CD8-positive, alpha-beta memory T cell (primary cell): ENCODE measurements at regions not wholly inside any gene's neighbourhood (a gene's known extent, or its start where the extent isn't known, plus 50 kb on each side); places are given as distances from the start of the nearest gene placed in this dataset.
"Not testable (repeated sequence)": the region's sequence is repeated elsewhere in the genome, so short reads cannot be mapped to it uniquely, and the experiment has no call there.

Source experiments
- CTCF ChIA-PET: fragments of 350-600 bp; sonication (Branson Sonifier 250); formaldehyde crosslinking; loops from one replicate; lab custom pipeline; 2021; ENCODE audit warnings: antibody characterized with exemption; lab: Charles Lee
- POLR2A ChIA-PET: fragments of 350-600 bp; sonication (Branson Sonifier 250); formaldehyde crosslinking; loops from one replicate; lab custom pipeline; 2021; ENCODE audit warnings: antibody characterized with exemption; lab: Charles Lee
- DNase-seq, 5 donors: peaks; one replicate each; pipeline versions ENCODE4 v3.0.0 to v3.0.0-alpha.2; 2020 to 2022; ENCODE audit warnings: mixed read lengths in 1 of 5
- H3K27ac ChIP-seq: one replicate; pipeline ENCODE4 v1.7.0; 2013; ENCODE audit warnings: low read depth, mild to moderate bottlenecking, low read length, moderate library complexity
- H3K27me3 ChIP-seq: 2 replicates; pipeline ENCODE4 v1.7.0; 2013; ENCODE audit warnings: low read length, mild to moderate bottlenecking; ENCODE audit not compliant: insufficient read depth, poor library complexity, severe bottlenecking
- H3K36me3 ChIP-seq: 2 replicates; pipeline ENCODE4 v1.7.0; 2013; ENCODE audit warnings: mild to moderate bottlenecking, low read length, moderate library complexity; ENCODE audit not compliant: insufficient read depth
- H3K4me1 ChIP-seq: 2 replicates; pipeline ENCODE4 v1.7.0; 2013; ENCODE audit warnings: mild to moderate bottlenecking, low read length, moderate library complexity; ENCODE audit not compliant: insufficient read depth
- H3K4me3 ChIP-seq: 2 replicates; pipeline ENCODE4 v1.7.0; 2013; ENCODE audit warnings: mild to moderate bottlenecking, low read length
- H3K9me3 ChIP-seq: 2 replicates; pipeline ENCODE4 v1.7.0; 2013; ENCODE audit warnings: mild to moderate bottlenecking, low read length
- H3K27ac Mint-ChIP-seq, 8 donors: one replicate each; pipeline ENCODE4 v1.8.0; 2020 to 2021; ENCODE audit warnings: mixed read lengths in 8 of 8, mild to moderate bottlenecking in 6 of 8, inconsistent platforms in 3 of 8, moderate library complexity in 3 of 8
- H3K27me3 Mint-ChIP-seq, 2 donors: one replicate each; pipeline ENCODE4 v1.8.0; 2020 to 2021; ENCODE audit warnings: mixed read lengths in 2 of 2, mild to moderate bottlenecking in 1 of 2, moderate library complexity in 1 of 2
- H3K36me3 Mint-ChIP-seq, 3 donors: one replicate each; pipeline ENCODE4 v1.8.0; 2020 to 2021; ENCODE audit warnings: mixed read lengths in 3 of 3, inconsistent platforms in 1 of 3, mild to moderate bottlenecking in 1 of 3
- H3K4me1 Mint-ChIP-seq, 3 donors: one replicate each; pipeline ENCODE4 v1.8.0; 2020 to 2021; ENCODE audit warnings: mixed read lengths in 3 of 3, inconsistent platforms in 1 of 3, mild to moderate bottlenecking in 1 of 3
- H3K4me3 Mint-ChIP-seq, 7 donors: one replicate each; pipeline ENCODE4 v1.8.0; 2020 to 2021; ENCODE audit warnings: mixed read lengths in 7 of 7, mild to moderate bottlenecking in 6 of 7, moderate library complexity in 4 of 7, inconsistent platforms in 2 of 7
- H3K9me3 Mint-ChIP-seq, 5 donors: one replicate each; pipeline ENCODE4 v1.8.0; 2020 to 2022; ENCODE audit warnings: mixed read lengths in 5 of 5, mild to moderate bottlenecking in 3 of 5, moderate library complexity in 2 of 5, inconsistent platforms in 1 of 5

- H3K27me3 Mint-ChIP-seq, result peaks cover 0 to 7% of the 10 kb centered on the region in 2 donors
- Histone ChIP-seq H3K27me3 (no peaks in the 10 kb centered on the region), H3K9me3 (no peaks in the 10 kb centered on the region), H3K4me3 (no peak overlapping the region), H3K36me3 (no peaks in the 10 kb centered on the region), H3K4me1 (no peaks in the 10 kb centered on the region), H3K27ac (no peak overlapping the region)
- peaks cover 0 to 7% (median 2%) of the 10 kb centered on the region in 5 donors for H3K9me3 Mint-ChIP-seq
- no peaks in the 10 kb centered on the region for H3K4me1 Mint-ChIP-seq
- no peak overlapping the region for H3K4me3 Mint-ChIP-seq
- DNase-seq, result no peak
- POLR2A ChIA-PET, result no interaction called here
- H3K36me3 Mint-ChIP-seq, result no peaks in the 10 kb centered on the region
- no peak overlapping the region for H3K27ac Mint-ChIP-seq
- CTCF ChIA-PET, result interaction anchor here (1.3 kb wide), 1 partner anchor 15 kb away, joined by 4 read pairs; no protein-coding TSS in a partner anchor
Measured at GRCh38 chr1:209168204-209168603, 415.3 kb upstream of the CAMK1G start.

- Histone ChIP-seq H3K4me1 (no peaks in the 10 kb centered on the region), H3K9me3 (no peaks in the 10 kb centered on the region), H3K36me3 (no peaks in the 10 kb centered on the region), H3K27me3 (no peaks in the 10 kb centered on the region), H3K27ac (no peak overlapping the region), H3K4me3 (no peak overlapping the region)
- no peaks in the 10 kb centered on the region for H3K4me1 Mint-ChIP-seq
- H3K27me3 Mint-ChIP-seq, result peaks cover 0 to 3% of the 10 kb centered on the region in 2 donors
- no peak overlapping the region for H3K27ac Mint-ChIP-seq
- ChIA-PET CTCF (no interaction called here), POLR2A (no interaction called here)
- H3K9me3 Mint-ChIP-seq, result peaks cover 0 to 5% (median 2%) of the 10 kb centered on the region in 5 donors
- H3K36me3 Mint-ChIP-seq, result no peaks in the 10 kb centered on the region
- no peak overlapping the region for H3K4me3 Mint-ChIP-seq
- no peak for DNase-seq
Measured at GRCh38 chr1:209171151-209171550, 412.4 kb upstream of the CAMK1G start.

DNA sequence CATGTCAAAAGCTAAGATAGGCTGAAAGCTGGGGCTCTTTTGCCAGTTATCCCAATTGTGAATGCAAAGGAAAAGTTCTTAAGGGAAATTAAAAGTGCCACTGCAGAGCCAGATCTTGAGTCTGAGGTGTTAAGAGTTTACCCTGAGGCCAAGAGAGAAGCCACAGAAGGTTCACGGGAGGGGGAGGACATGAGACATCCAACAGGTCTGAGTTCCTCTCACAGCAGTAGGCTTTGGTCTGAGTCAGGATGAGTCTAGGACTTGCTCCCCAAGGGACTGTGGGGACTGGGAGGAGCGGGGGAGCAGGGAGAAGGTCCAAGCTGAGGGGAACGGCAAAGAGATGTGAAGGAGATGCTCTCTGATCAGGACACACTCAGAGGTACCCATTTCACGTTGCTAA is 411.2 kb upstream of the CAMK1G start:
- H3K9me3 ChIP-seq, result no peaks in the 10 kb centered on the region
- Mint-ChIP-seq H3K36me3 (no peaks in the 10 kb centered on the region), H3K4me1 (no peaks in the 10 kb centered on the region), H3K27me3 (peaks cover 0 to 3% of the 10 kb centered on the region in 2 donors), H3K27ac (no peak overlapping the region), H3K9me3 (peaks cover 0 to 5% (median 2%) of the 10 kb centered on the region in 5 donors), H3K4me3 (no peak overlapping the region)
- ChIA-PET CTCF (no interaction called here), POLR2A (no interaction called here)
- no peaks in the 10 kb centered on the region for H3K4me1 ChIP-seq
- no peaks in the 10 kb centered on the region for H3K27me3 ChIP-seq
- H3K27ac ChIP-seq, result no peak overlapping the region
- no peaks in the 10 kb centered on the region for H3K36me3 ChIP-seq
- H3K4me3 ChIP-seq, result no peak overlapping the region
- DNase-seq, result no peak

DNA sequence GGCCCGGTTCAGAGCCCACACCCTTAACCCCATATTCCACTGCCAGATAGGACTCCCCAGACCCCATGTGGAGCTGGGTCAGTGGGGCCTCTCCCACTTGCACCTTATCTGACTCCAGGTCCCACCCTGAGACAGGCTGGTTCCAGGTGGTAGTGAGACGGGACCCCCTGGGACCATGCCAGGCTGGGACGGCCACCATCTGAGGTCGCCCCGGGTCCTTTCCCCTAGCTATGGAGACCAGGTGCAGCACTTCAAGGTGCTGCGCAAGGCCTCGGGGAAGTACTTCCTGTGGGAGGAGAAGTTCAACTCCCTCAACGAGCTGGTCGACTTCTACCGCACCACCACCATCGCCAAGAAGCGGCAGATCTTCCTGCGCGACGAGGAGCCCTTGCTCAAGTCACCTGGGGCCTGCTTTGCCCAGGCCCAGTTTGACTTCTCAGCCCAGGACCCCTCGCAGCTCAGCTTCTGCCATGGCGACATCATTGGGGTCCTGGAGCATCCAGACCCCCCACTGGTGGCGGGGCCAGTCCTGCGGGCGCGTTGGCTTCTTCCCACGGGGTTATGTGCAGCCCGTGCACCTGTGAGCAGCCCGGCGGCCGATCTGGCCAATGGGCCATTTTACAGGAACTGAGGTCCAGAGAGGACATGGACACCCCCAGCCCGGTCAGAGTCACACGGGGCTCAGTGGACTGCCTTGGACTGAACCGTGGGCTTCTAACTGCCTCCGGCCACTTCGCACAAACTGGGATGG is 410.5 kb upstream of the CAMK1G start:
- H3K36me3 Mint-ChIP-seq, CTCF ChIA-PET, H3K4me3 Mint-ChIP-seq, POLR2A ChIA-PET, H3K4me1 ChIP-seq, H3K4me1 Mint-ChIP-seq, H3K9me3 Mint-ChIP-seq, H3K27ac ChIP-seq, H3K4me3 ChIP-seq, DNase-seq, H3K9me3 ChIP-seq, H3K27ac Mint-ChIP-seq, H3K36me3 ChIP-seq, H3K27me3 Mint-ChIP-seq, H3K27me3 ChIP-seq: not testable (repeated sequence)

DNA sequence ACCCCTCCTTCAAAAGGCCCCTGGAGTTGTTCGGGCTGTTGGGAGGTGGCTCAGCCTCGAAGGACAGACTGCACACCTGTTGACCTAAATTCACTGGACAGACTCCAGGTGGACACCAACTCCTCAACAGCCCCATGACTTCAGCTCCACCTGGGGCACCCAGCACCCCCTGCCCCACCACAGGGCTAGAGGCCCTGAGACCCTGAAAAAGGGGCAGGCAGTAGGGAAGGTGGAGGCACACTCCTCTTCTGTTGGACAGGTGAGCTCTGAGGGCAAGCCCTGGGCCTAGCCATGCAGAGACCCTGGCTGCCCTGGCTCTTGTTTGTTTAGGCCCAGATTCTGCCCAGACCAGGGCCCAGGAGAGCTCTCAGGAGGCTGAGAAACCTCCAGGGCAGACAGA is 409.7 kb upstream of the CAMK1G start:
- H3K4me3 ChIP-seq, H3K4me3 Mint-ChIP-seq, H3K27me3 ChIP-seq, H3K9me3 ChIP-seq, H3K9me3 Mint-ChIP-seq, CTCF ChIA-PET, H3K36me3 Mint-ChIP-seq, H3K4me1 Mint-ChIP-seq, H3K36me3 ChIP-seq, H3K27me3 Mint-ChIP-seq, H3K27ac ChIP-seq, H3K4me1 ChIP-seq, H3K27ac Mint-ChIP-seq, POLR2A ChIA-PET, DNase-seq: not testable (repeated sequence)

GRCh38 chr1:209176866-209177430 is 406.6 kb upstream of the CAMK1G start:
- Mint-ChIP-seq H3K27me3 (peaks cover 0 to 2% of the 10 kb centered on the region in 2 donors), H3K36me3 (no peaks in the 10 kb centered on the region), H3K4me3 (no peak overlapping the region), H3K4me1 (no peaks in the 10 kb centered on the region), H3K27ac (no peak overlapping the region), H3K9me3 (peaks cover 0 to 4% (median 0%) of the 10 kb centered on the region in 5 donors)
- ChIA-PET CTCF (no interaction called here), POLR2A (no interaction called here)
- DNase-seq, result no peak
- Histone ChIP-seq H3K27me3 (no peaks in the 10 kb centered on the region), H3K4me1 (no peaks in the 10 kb centered on the region), H3K4me3 (no peak overlapping the region), H3K36me3 (no peaks in the 10 kb centered on the region), H3K27ac (no peak overlapping the region), H3K9me3 (no peaks in the 10 kb centered on the region)

- H3K27me3 Mint-ChIP-seq, result peaks cover 2 to 4% of the 10 kb centered on the region in 2 donors
- Histone ChIP-seq H3K4me1 (no peaks in the 10 kb centered on the region), H3K4me3 (no peak overlapping the region), H3K27ac (no peak overlapping the region), H3K27me3 (no peaks in the 10 kb centered on the region), H3K36me3 (no peaks in the 10 kb centered on the region), H3K9me3 (no peaks in the 10 kb centered on the region)
- H3K4me3 Mint-ChIP-seq, result no peak overlapping the region
- DNase-seq, result no peak
- POLR2A ChIA-PET, result no interaction called here
- no peak overlapping the region for H3K27ac Mint-ChIP-seq
- H3K36me3 Mint-ChIP-seq, result no peaks in the 10 kb centered on the region
- H3K4me1 Mint-ChIP-seq, result no peaks in the 10 kb centered on the region
- peaks cover 0 to 9% (median 2%) of the 10 kb centered on the region in 5 donors for H3K9me3 Mint-ChIP-seq
- CTCF ChIA-PET, result no interaction called here
Measured at GRCh38 chr1:209183195-209183594, 400.3 kb upstream of the CAMK1G start.

- Histone ChIP-seq H3K36me3 (no peaks in the 10 kb centered on the region), H3K27ac (no peak overlapping the region), H3K9me3 (no peaks in the 10 kb centered on the region), H3K27me3 (no peaks in the 10 kb centered on the region), H3K4me3 (no peak overlapping the region), H3K4me1 (no peaks in the 10 kb centered on the region)
- ChIA-PET POLR2A (no interaction called here), CTCF (no interaction called here)
- no peak for DNase-seq
- Mint-ChIP-seq H3K27me3 (peaks cover 6 to 9% of the 10 kb centered on the region in 2 donors), H3K27ac (no peak overlapping the region), H3K4me3 (no peak overlapping the region), H3K36me3 (no peaks in the 10 kb centered on the region), H3K9me3 (peaks cover 0 to 11% (median 2%) of the 10 kb centered on the region in 5 donors), H3K4me1 (no peaks in the 10 kb centered on the region)
Measured at GRCh38 chr1:209187589-209187988, 395.9 kb upstream of the CAMK1G start.
